Activated CD4-positive, alpha-beta T cell treated with anti-CD3 and anti-CD28 coated beads, Interleukin-2, amount 10 ng/mL, durations not matched to agents 7 days and 5 days (primary cell): ENCODE measurements at regions not wholly inside any gene's neighbourhood (a gene's known extent, or its start where the extent isn't known, plus 50 kb on each side); places are given as distances from the start of the nearest gene placed in this dataset.
"Not testable (repeated sequence)": the region's sequence is repeated elsewhere in the genome, so short reads cannot be mapped to it uniquely, and the experiment has no call there.

Experiments used
- CTCF ChIA-PET: fragments of 350-600 bp; sonication (Branson Sonifier 250); formaldehyde crosslinking; loops from one replicate; lab custom pipeline; 2021; ENCODE audit warnings: antibody characterized with exemption; lab: Charles Lee
- POLR2A ChIA-PET: fragments of 350-600 bp; sonication (Branson Sonifier 250); formaldehyde crosslinking; loops from one replicate; lab custom pipeline; 2021; ENCODE audit warnings: antibody characterized with exemption; lab: Charles Lee
- DNase-seq: peaks from one replicate; pipeline ENCODE4 v3.0.0-alpha.2; 2020
- H3K27ac Mint-ChIP-seq: one replicate; pipeline ENCODE4 v1.8.0; 2021; ENCODE audit warnings: mild to moderate bottlenecking, moderate library complexity, mixed read lengths
- H3K27me3 Mint-ChIP-seq: one replicate; pipeline ENCODE4 v1.8.0; 2021; ENCODE audit warnings: mixed read lengths
- H3K36me3 Mint-ChIP-seq: one replicate; pipeline ENCODE4 v1.8.0; 2021; ENCODE audit warnings: low read depth, mixed read lengths
- H3K4me1 Mint-ChIP-seq: one replicate; pipeline ENCODE4 v1.8.0; 2021; ENCODE audit warnings: mixed read lengths
- H3K4me3 Mint-ChIP-seq: one replicate; pipeline ENCODE4 v1.8.0; 2021; ENCODE audit warnings: mild to moderate bottlenecking, moderate library complexity, mixed read lengths
- H3K9me3 Mint-ChIP-seq: one replicate; pipeline ENCODE4 v1.8.0; 2021; ENCODE audit warnings: mixed read lengths

GRCh38 chr6:74254147-74254546 is 558.1 kb downstream of the CD109 start:
- POLR2A ChIA-PET, H3K36me3 Mint-ChIP-seq, DNase-seq, H3K4me1 Mint-ChIP-seq, H3K27ac Mint-ChIP-seq, H3K27me3 Mint-ChIP-seq, CTCF ChIA-PET, H3K4me3 Mint-ChIP-seq, H3K9me3 Mint-ChIP-seq: not testable (repeated sequence)

- no peak for DNase-seq
- Mint-ChIP-seq H3K27me3 (no peaks in the 10 kb centered on the region), H3K9me3 (peaks cover 2% of the 10 kb centered on the region), H3K27ac (no peak overlapping the region), H3K4me3 (no peak overlapping the region), H3K4me1 (no peaks in the 10 kb centered on the region), H3K36me3 (no peaks in the 10 kb centered on the region)
- ChIA-PET POLR2A (no interaction called here), CTCF (no interaction called here)
Measured at GRCh38 chr6:74253261-74253660, 557.3 kb downstream of the CD109 start.

DNA sequence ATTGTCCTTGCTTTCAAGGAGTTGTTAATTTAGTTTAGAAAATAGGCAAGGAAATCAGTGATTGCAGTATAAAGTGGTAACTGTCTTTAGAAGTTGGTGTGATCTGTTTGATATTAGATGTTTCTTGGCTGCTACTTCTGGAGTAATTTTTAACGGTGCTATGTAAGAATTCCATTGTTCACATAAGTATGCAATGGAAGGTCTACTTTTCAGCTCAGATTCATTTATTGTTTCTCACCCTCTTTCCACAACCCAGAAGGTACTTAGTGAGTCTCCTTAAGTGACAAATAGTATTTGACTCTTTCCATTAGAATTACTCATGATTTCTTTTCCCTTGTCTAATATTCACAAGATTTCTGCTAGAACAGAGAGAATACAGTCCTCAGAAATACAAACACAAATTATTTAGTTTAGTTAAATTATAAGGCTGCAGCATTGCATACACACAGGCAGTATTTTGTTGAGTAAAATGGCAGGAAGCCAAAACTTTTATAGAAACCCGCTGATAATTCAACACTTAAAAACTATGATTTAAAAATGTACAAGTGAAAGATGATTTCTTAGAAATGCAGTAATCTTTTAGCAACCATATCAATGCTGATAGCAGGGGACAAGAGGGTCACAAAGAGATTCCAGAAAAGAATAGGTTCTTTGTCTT is 554.3 kb downstream of the CD109 start:
- Mint-ChIP-seq H3K27me3 (no peaks in the 10 kb centered on the region), H3K36me3 (no peaks in the 10 kb centered on the region), H3K4me3 (no peak overlapping the region), H3K4me1 (no peaks in the 10 kb centered on the region), H3K9me3 (peaks cover 2% of the 10 kb centered on the region), H3K27ac (no peak overlapping the region)
- DNase-seq, result no peak
- POLR2A ChIA-PET, result no interaction called here
- CTCF ChIA-PET, result no interaction called here

DNA sequence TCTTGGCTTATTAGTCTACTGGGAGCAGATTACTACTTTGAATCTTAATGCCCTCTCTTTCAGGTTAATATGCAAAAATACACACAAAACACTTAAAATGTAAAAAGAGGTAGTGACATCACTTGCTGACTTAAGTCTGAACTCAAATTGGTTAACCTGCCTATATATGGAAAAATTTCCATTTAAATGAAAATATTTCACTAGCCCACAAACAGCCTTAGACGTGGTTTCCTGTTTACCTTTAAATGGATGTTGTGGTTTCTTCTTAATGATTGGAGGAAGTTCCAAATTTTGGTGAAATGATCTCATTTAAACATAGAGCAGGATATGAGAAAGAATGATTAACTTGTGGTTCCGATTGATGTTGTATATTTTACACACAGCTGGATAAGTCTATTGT is 553.7 kb downstream of the CD109 start:
- Mint-ChIP-seq H3K27ac (no peak overlapping the region), H3K27me3 (no peaks in the 10 kb centered on the region), H3K4me3 (no peak overlapping the region), H3K4me1 (no peaks in the 10 kb centered on the region), H3K36me3 (no peaks in the 10 kb centered on the region), H3K9me3 (peaks cover 2% of the 10 kb centered on the region)
- no peak for DNase-seq
- ChIA-PET CTCF (no interaction called here), POLR2A (no interaction called here)

GRCh38 chr6:74248966-74249365 is 553.0 kb downstream of the CD109 start:
- no peaks in the 10 kb centered on the region for H3K27me3 Mint-ChIP-seq

GRCh38 chr6:74222768-74223333 is 526.8 kb downstream of the CD109 start:
- Mint-ChIP-seq H3K4me3 (no peak overlapping the region), H3K4me1 (no peaks in the 10 kb centered on the region), H3K27ac (no peak overlapping the region), H3K9me3 (peaks cover 4% of the 10 kb centered on the region), H3K36me3 (no peaks in the 10 kb centered on the region), H3K27me3 (no peaks in the 10 kb centered on the region)
- no peak for DNase-seq
- CTCF ChIA-PET, result no interaction called here
- POLR2A ChIA-PET, result no interaction called here

More at GRCh38 chr6:74248966-74249365, 553.0 kb downstream of the CD109 start:
- no peak for DNase-seq
- no peaks in the 10 kb centered on the region for H3K36me3 Mint-ChIP-seq
- H3K4me1 Mint-ChIP-seq, result no peaks in the 10 kb centered on the region
- no peak overlapping the region for H3K27ac Mint-ChIP-seq
- ChIA-PET CTCF (no interaction called here), POLR2A (no interaction called here)
- peaks cover 2% of the 10 kb centered on the region for H3K9me3 Mint-ChIP-seq
- no peak overlapping the region for H3K4me3 Mint-ChIP-seq

DNA sequence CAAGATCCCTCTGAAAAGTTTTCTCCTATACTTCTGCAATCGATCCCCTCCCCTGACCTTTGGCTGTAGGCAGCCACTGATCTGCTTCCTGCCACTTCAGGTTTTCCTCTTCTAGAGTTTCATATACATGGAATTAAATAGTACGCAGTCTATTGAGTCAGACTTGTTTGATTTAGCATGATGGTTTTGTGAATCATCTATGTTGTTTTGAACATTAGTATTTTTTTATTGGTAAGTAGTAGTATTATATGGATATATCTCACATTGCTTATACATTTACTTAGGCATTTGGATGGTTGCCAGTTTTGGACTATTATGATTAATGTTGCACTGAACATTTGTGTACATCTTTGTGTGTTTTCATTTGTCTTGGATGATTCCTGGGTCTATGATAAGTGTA is 518.0 kb downstream of the CD109 start:
- POLR2A ChIA-PET, result no interaction called here
- CTCF ChIA-PET, result no interaction called here
- Mint-ChIP-seq H3K4me3 (no peak overlapping the region), H3K36me3 (no peaks in the 10 kb centered on the region), H3K27me3 (no peaks in the 10 kb centered on the region), H3K4me1 (no peaks in the 10 kb centered on the region), H3K27ac (no peak overlapping the region), H3K9me3 (peaks cover 3% of the 10 kb centered on the region)
- no peak for DNase-seq

GRCh38 chr6:74208239-74208638 is 512.2 kb downstream of the CD109 start:
- Mint-ChIP-seq H3K4me3 (no peak overlapping the region), H3K27ac (no peak overlapping the region), H3K4me1 (no peaks in the 10 kb centered on the region), H3K27me3 (no peaks in the 10 kb centered on the region), H3K9me3 (peaks cover 11% of the 10 kb centered on the region), H3K36me3 (no peaks in the 10 kb centered on the region)
- POLR2A ChIA-PET, result no interaction called here
- DNase-seq, result no peak
- CTCF ChIA-PET, result no interaction called here

GRCh38 chr6:74199215-74199915 is 503.4 kb downstream of the CD109 start:
- no peak for DNase-seq
- Mint-ChIP-seq H3K27ac (no peak overlapping the region), H3K36me3 (no peaks in the 10 kb centered on the region), H3K27me3 (no peaks in the 10 kb centered on the region), H3K4me1 (no peaks in the 10 kb centered on the region), H3K9me3 (no peaks in the 10 kb centered on the region), H3K4me3 (no peak overlapping the region)
- ChIA-PET POLR2A (no interaction called here), CTCF (no interaction called here)

DNA sequence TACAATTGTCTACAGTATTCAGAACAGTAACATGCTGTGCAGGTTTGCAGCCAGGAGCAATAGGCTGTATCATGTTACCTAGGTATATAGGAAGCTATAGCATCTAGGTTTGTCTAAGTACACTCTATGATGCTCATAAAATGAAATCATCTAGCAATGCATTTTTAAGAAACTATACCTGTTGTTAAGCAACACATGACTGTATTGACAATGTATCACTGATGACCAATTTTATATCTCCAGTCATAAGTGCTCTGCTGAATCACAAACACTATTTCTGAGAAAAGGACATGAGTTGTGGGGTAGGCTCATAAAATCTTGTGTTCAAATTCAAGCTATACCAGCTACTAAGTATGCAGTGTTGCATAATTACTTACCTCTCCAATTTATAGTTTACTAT is 501.3 kb downstream of the CD109 start:
- ChIA-PET POLR2A (no interaction called here), CTCF (interaction anchor here (1.3 kb wide), 1 partner anchor 13 kb away, joined by 3 read pairs; no protein-coding TSS in a partner anchor)
- Mint-ChIP-seq H3K4me1 (no peaks in the 10 kb centered on the region), H3K36me3 (no peaks in the 10 kb centered on the region), H3K27ac (no peak overlapping the region), H3K4me3 (no peak overlapping the region), H3K9me3 (peaks cover 3% of the 10 kb centered on the region), H3K27me3 (no peaks in the 10 kb centered on the region)
- no peak for DNase-seq

GRCh38 chr6:74187811-74188210 is 491.8 kb downstream of the CD109 start:
- Mint-ChIP-seq H3K27ac (no peak overlapping the region), H3K4me1 (no peaks in the 10 kb centered on the region), H3K27me3 (no peaks in the 10 kb centered on the region), H3K4me3 (no peak overlapping the region), H3K9me3 (no peaks in the 10 kb centered on the region), H3K36me3 (no peaks in the 10 kb centered on the region)
- no peak for DNase-seq
- ChIA-PET POLR2A (no interaction called here), CTCF (no interaction called here)

DNA sequence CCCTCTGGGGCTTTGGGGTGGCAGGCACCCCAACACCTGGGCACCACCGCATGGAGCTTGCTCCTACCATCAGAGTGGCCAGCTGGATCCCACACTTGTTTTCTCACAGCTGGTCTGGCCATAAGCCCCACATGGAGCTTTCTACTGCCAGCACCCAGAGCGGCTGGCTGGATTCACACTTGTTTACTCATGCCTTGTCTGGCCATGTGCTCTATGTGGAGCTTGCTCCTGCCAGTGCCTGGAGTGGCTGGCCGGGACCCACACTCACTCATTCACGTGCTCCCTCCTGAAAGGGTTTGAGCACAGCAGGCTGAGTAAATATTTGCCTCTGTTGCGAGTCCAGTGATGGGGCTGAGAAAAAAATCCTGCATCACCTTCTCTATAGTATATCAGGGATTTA is 487.0 kb downstream of the CD109 start:
- Mint-ChIP-seq H3K36me3 (no peaks in the 10 kb centered on the region), H3K4me3 (no peak overlapping the region), H3K4me1 (no peaks in the 10 kb centered on the region), H3K9me3 (no peaks in the 10 kb centered on the region), H3K27me3 (no peaks in the 10 kb centered on the region), H3K27ac (no peak overlapping the region)
- POLR2A ChIA-PET, result no interaction called here
- CTCF ChIA-PET, result no interaction called here
- DNase-seq, result no peak

GRCh38 chr6:74181471-74181870 is 485.5 kb downstream of the CD109 start:
- ChIA-PET POLR2A (no interaction called here), CTCF (no interaction called here)
- no peak for DNase-seq
- Mint-ChIP-seq H3K27ac (no peak overlapping the region), H3K27me3 (no peaks in the 10 kb centered on the region), H3K4me1 (no peaks in the 10 kb centered on the region), H3K9me3 (no peaks in the 10 kb centered on the region), H3K4me3 (no peak overlapping the region), H3K36me3 (no peaks in the 10 kb centered on the region)
